DOHH2 (cell line): ENCODE measurements at regions not wholly inside any gene's neighbourhood (a gene's known extent, or its start where the extent isn't known, plus 50 kb on each side); places are given as distances from the start of the nearest gene placed in this dataset.

Experiments used
- CTCF ChIP-seq: fragments of 200-600 bp; sonication (generic); IDR thresholded peaks from one replicate; pipeline ENCODE4 v1.5.1; 2014; ENCODE audit warnings: antibody characterized with exemption, mild to moderate bottlenecking, low read depth, low read length; ENCODE audit not compliant: poor library complexity, severe bottlenecking
- EZH2phosphoT487 ChIP-seq: fragments of 200-600 bp; sonication (generic); IDR thresholded peaks from 2 replicates; pipeline ENCODE4 v1.6.1; 2017; ENCODE audit warnings: borderline replicate concordance, mild to moderate bottlenecking, antibody characterized with exemption, low read length, moderate library complexity, mixed read lengths

GRCh38 chr3:72355168-72355567 is 493.1 kb downstream of the SHQ1 start:
- TF ChIP-seq CTCF, result no peak
- TF ChIP-seq EZH2phosphoT487, result no peak
